Astrocyte (in vitro differentiated cells and primary cell): ENCODE measurements at regions not wholly inside any gene's neighbourhood (a gene's known extent, or its start where the extent isn't known, plus 50 kb on each side); places are given as distances from the start of the nearest gene placed in this dataset.

Experiments used
- DNase-seq: peaks from one replicate; pipeline ENCODE4 v3.0.0-alpha.2; 2010; ENCODE audit warnings: low read depth
- FAIRE-seq: peaks from 2 replicates; lab custom pipeline; 2011; peaks lifted over from hg19 to GRCh38; lab: Jason Lieb, UNC
- H2AFZ ChIP-seq: 2 replicates; pipeline ENCODE4 v1.6.0; 2012; ENCODE audit warnings: low read depth, low read length, inconsistent platforms
- H3K27ac ChIP-seq: 2 replicates; pipeline ENCODE4 v1.5.1; 2011; ENCODE audit warnings: low read depth, low read length, inconsistent platforms
- H3K27me3 ChIP-seq: 2 replicates; pipeline ENCODE4 v1.6.0; 2011; ENCODE audit warnings: low read length, inconsistent platforms; ENCODE audit not compliant: insufficient read depth
- H3K36me3 ChIP-seq: 2 replicates; pipeline ENCODE4 v1.5.1; 2011; ENCODE audit warnings: low read length, inconsistent platforms; ENCODE audit not compliant: insufficient read depth
- H3K4me1 ChIP-seq: 2 replicates; pipeline ENCODE4 v1.5.1; 2011; ENCODE audit warnings: low read length, inconsistent platforms; ENCODE audit not compliant: insufficient read depth
- H3K4me2 ChIP-seq: 2 replicates; pipeline ENCODE4 v1.6.0; 2012; ENCODE audit warnings: low read length, inconsistent platforms
- H3K4me3 ChIP-seq: 2 replicates; pipeline ENCODE4 v1.5.1; 2011; ENCODE audit warnings: low read depth, mild to moderate bottlenecking, low read length, inconsistent platforms; ENCODE audit not compliant: insufficient read depth
- H3K79me2 ChIP-seq: 2 replicates; pipeline ENCODE4 v1.6.0; 2012; ENCODE audit warnings: mild to moderate bottlenecking, low read length, inconsistent platforms; ENCODE audit not compliant: insufficient read depth
- H3K9ac ChIP-seq: 2 replicates; pipeline ENCODE4 v1.6.0; 2012; ENCODE audit warnings: mild to moderate bottlenecking, low read length, inconsistent platforms
- H3K9me3 ChIP-seq: 2 replicates; pipeline ENCODE4 v1.5.1; 2012; ENCODE audit warnings: low read depth, mild to moderate bottlenecking, low read length, inconsistent platforms; ENCODE audit not compliant: insufficient read depth
- H4K20me1 ChIP-seq: 2 replicates; pipeline ENCODE4 v1.6.0; 2012; ENCODE audit warnings: low read length, inconsistent platforms; ENCODE audit not compliant: insufficient read depth
- H3K27ac Mint-ChIP-seq: one replicate; pipeline ENCODE4 v1.8.0; 2021; ENCODE audit warnings: mild to moderate bottlenecking, mixed read lengths; ENCODE audit not compliant: unreplicated experiment
- H3K27me3 Mint-ChIP-seq: one replicate; pipeline ENCODE4 v1.8.0; 2021; ENCODE audit warnings: low read depth, mixed read lengths; ENCODE audit not compliant: unreplicated experiment
- H3K36me3 Mint-ChIP-seq: one replicate; pipeline ENCODE4 v1.8.0; 2021; ENCODE audit warnings: low read depth, mixed read lengths; ENCODE audit not compliant: unreplicated experiment
- H3K4me1 Mint-ChIP-seq: one replicate; pipeline ENCODE4 v1.8.0; 2021; ENCODE audit warnings: low read depth, mixed read lengths; ENCODE audit not compliant: unreplicated experiment
- H3K4me3 Mint-ChIP-seq: one replicate; pipeline ENCODE4 v1.8.0; 2021; ENCODE audit warnings: mild to moderate bottlenecking, moderate library complexity, mixed read lengths; ENCODE audit not compliant: unreplicated experiment
- H3K9me3 Mint-ChIP-seq: one replicate; pipeline ENCODE4 v1.8.0; 2021; ENCODE audit warnings: mild to moderate bottlenecking, mixed read lengths; ENCODE audit not compliant: unreplicated experiment
- EZH2 ChIP-seq: IDR thresholded peaks from 2 replicates; pipeline ENCODE4 v1.6.1; 2012; ENCODE audit warnings: mild to moderate bottlenecking, low read length, inconsistent platforms; ENCODE audit not compliant: insufficient read depth
- TF ChIP-seq, protein P1 (sequence below): IDR thresholded peaks from 2 replicates; pipeline ENCODE4 v1.5.1; 2011; ENCODE audit warnings: low read depth, mild to moderate bottlenecking, inconsistent platforms, low read length, moderate library complexity; ENCODE audit not compliant: insufficient read depth

GRCh38 chr1:239735111-239735510 lies 348.7 kb downstream of the CHRM3 start:
- no peaks in the 10 kb centered on the region for H3K79me2 ChIP-seq
- no peak overlapping the region for H3K27ac ChIP-seq
- FAIRE-seq (no peak), DNase-seq (no peak)
- no peaks in the 10 kb centered on the region for H3K27me3 ChIP-seq
- Mint-ChIP-seq H3K27me3 (no peaks in the 10 kb centered on the region), H3K4me1 (no peaks in the 10 kb centered on the region), H3K36me3 (no peaks in the 10 kb centered on the region), H3K27ac (no peak overlapping the region), H3K4me3 (no peak overlapping the region), H3K9me3 (peaks cover 3% of the 10 kb centered on the region)
- H3K4me1 ChIP-seq = no peaks in the 10 kb centered on the region
- H3K36me3 ChIP-seq = no peaks in the 10 kb centered on the region
- no peak for TF ChIP-seq EZH2
- TF ChIP-seq, protein P1, sequence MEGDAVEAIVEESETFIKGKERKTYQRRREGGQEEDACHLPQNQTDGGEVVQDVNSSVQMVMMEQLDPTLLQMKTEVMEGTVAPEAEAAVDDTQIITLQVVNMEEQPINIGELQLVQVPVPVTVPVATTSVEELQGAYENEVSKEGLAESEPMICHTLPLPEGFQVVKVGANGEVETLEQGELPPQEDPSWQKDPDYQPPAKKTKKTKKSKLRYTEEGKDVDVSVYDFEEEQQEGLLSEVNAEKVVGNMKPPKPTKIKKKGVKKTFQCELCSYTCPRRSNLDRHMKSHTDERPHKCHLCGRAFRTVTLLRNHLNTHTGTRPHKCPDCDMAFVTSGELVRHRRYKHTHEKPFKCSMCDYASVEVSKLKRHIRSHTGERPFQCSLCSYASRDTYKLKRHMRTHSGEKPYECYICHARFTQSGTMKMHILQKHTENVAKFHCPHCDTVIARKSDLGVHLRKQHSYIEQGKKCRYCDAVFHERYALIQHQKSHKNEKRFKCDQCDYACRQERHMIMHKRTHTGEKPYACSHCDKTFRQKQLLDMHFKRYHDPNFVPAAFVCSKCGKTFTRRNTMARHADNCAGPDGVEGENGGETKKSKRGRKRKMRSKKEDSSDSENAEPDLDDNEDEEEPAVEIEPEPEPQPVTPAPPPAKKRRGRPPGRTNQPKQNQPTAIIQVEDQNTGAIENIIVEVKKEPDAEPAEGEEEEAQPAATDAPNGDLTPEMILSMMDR = no peak
- no peak overlapping the region for H3K4me3 ChIP-seq
- no peak overlapping the region for H2AFZ ChIP-seq
- no peak overlapping the region for H3K9ac ChIP-seq
- peaks cover 3% of the 10 kb centered on the region for H3K9me3 ChIP-seq
- no peak overlapping the region for H3K4me2 ChIP-seq
- no peaks in the 10 kb centered on the region for H4K20me1 ChIP-seq

DNA sequence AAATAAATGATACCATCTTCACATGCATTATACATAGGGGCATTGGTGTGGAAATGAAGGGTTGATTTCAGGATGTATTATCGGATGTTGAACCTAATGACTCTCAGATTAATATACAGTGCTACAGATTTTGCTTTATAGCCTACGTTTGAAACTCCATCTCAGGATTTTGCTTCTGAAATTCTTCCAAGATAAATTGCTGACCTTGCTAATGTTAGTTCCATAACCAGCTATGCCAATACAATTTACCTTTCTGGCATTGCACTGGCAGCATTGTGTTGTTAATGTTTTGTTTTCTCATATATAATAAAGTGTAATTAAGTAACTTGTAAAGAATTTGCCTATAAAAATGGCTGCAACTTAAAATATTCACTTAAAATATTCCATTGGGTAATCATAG lies 350.1 kb downstream of the CHRM3 start:
- FAIRE-seq = no peak

GRCh38 chr1:239739375-239739774 lies 352.3 kb upstream of the FMN2 start:
- Histone ChIP-seq H3K27ac (no peak overlapping the region), H3K36me3 (no peaks in the 10 kb centered on the region), H3K9me3 (peaks cover 3% of the 10 kb centered on the region), H3K4me2 (no peak overlapping the region), H3K4me1 (no peaks in the 10 kb centered on the region), H3K27me3 (no peaks in the 10 kb centered on the region), H3K4me3 (no peak overlapping the region), H4K20me1 (no peaks in the 10 kb centered on the region), H2AFZ (no peak overlapping the region), H3K79me2 (no peaks in the 10 kb centered on the region), H3K9ac (no peak overlapping the region)
- Mint-ChIP-seq H3K36me3 (no peaks in the 10 kb centered on the region), H3K9me3 (peaks cover 3% of the 10 kb centered on the region), H3K4me1 (no peaks in the 10 kb centered on the region), H3K27ac (no peak overlapping the region), H3K27me3 (no peaks in the 10 kb centered on the region), H3K4me3 (no peak overlapping the region)
- no peak for FAIRE-seq
- no peak for DNase-seq
- no peak for TF ChIP-seq EZH2
- TF ChIP-seq, protein P1 = no peak

More for the DNA sequence above, 350.1 kb downstream of the CHRM3 start:
- Histone ChIP-seq H3K79me2 (no peaks in the 10 kb centered on the region), H3K27me3 (no peaks in the 10 kb centered on the region), H3K9ac (no peak overlapping the region), H3K4me2 (no peak overlapping the region), H3K4me3 (no peak overlapping the region), H3K4me1 (no peaks in the 10 kb centered on the region), H4K20me1 (no peaks in the 10 kb centered on the region), H3K27ac (no peak overlapping the region), H3K9me3 (peaks cover 3% of the 10 kb centered on the region), H2AFZ (no peak overlapping the region), H3K36me3 (no peaks in the 10 kb centered on the region)
- DNase-seq = no peak
- no peaks in the 10 kb centered on the region for H3K36me3 Mint-ChIP-seq
- no peaks in the 10 kb centered on the region for H3K27me3 Mint-ChIP-seq
- peaks cover 3% of the 10 kb centered on the region for H3K9me3 Mint-ChIP-seq
- no peaks in the 10 kb centered on the region for H3K4me1 Mint-ChIP-seq
- TF ChIP-seq EZH2 = no peak
- TF ChIP-seq, protein P1 = no peak
- no peak overlapping the region for H3K27ac Mint-ChIP-seq
- H3K4me3 Mint-ChIP-seq = no peak overlapping the region
